ENCODE measurements at regions not wholly inside any gene's neighbourhood (a gene's known extent, or its start where the extent isn't known, plus 50 kb on each side); places are given as distances from the start of the nearest gene placed in this dataset.
A peak's percentile ranks its signal among the peaks of the same experiment; 100 is the strongest.

- no peak for DNase-seq
Observed at GRCh38 chr15:72964542-72964941, 87.7 kb upstream of the NEO1 start.

- DNase-seq: no peak
Observed at GRCh38 chr15:72964135-72964534, 88.1 kb upstream of the NEO1 start.

- no peak for DNase-seq
Observed at GRCh38 chr15:72962054-72962702, 90.1 kb upstream of the NEO1 start.

- DNase-seq: peak; percentile 33
Observed at GRCh38 chr15:72961346-72961745, 90.9 kb upstream of the NEO1 start.

GRCh38 chr15:72958634-72959033 lies 93.6 kb upstream of the NEO1 start:
- no peak for DNase-seq

- no peak for DNase-seq
Observed at GRCh38 chr15:72953306-72953705, 99.0 kb upstream of the NEO1 start.

GRCh38 chr15:72952151-72952550 lies 100.1 kb upstream of the NEO1 start:
- no peak for DNase-seq

GRCh38 chr15:72948662-72949061 lies 103.6 kb upstream of the NEO1 start:
- DNase-seq: no peak

GRCh38 chr15:72947709-72948108 lies 104.6 kb upstream of the NEO1 start:
- DNase-seq: no peak

- DNase-seq: no peak
Observed at GRCh38 chr15:72944565-72944964, 107.7 kb upstream of the NEO1 start.

- DNase-seq: no peak
Observed at GRCh38 chr15:72940229-72940622, 112.0 kb upstream of the NEO1 start.

GRCh38 chr15:72939514-72940228 lies 112.6 kb upstream of the NEO1 start:
- DNase-seq: no peak

GRCh38 chr15:72936691-72937679 lies 115.3 kb upstream of the NEO1 start:
- DNase-seq: no peak

GRCh38 chr15:72936237-72936636 lies 116.0 kb upstream of the NEO1 start:
- no peak for DNase-seq

GRCh38 chr15:72935521-72935920 lies 116.7 kb upstream of the NEO1 start:
- no peak for DNase-seq

- no peak for DNase-seq
Observed at GRCh38 chr15:72934921-72935320, 117.3 kb upstream of the NEO1 start.

- no peak for DNase-seq
Observed at GRCh38 chr15:72933976-72934375, 118.3 kb upstream of the NEO1 start.

- DNase-seq: no peak
Observed at GRCh38 chr15:72932472-72932871, 119.8 kb upstream of the NEO1 start.

GRCh38 chr15:72927451-72927850 lies 124.8 kb upstream of the NEO1 start:
- no peak for DNase-seq

- DNase-seq: no peak
Observed at GRCh38 chr15:72925661-72926060, 126.6 kb upstream of the NEO1 start.

GRCh38 chr15:72923289-72923688 lies 129.0 kb upstream of the NEO1 start:
- DNase-seq: no peak

- no peak for DNase-seq
Observed at GRCh38 chr15:72920551-72920950, 131.7 kb upstream of the NEO1 start.

- no peak for DNase-seq
Observed at GRCh38 chr15:72919936-72920465, 132.3 kb upstream of the NEO1 start.

All from NCI-H1092 (cell line).